CD8-positive, alpha-beta memory T cell (primary cell): ENCODE measurements at regions not wholly inside any gene's neighbourhood (a gene's known extent, or its start where the extent isn't known, plus 50 kb on each side); places are given as distances from the start of the nearest gene placed in this dataset.

ENCODE experiments used
- CTCF ChIA-PET: fragments of 350-600 bp; sonication (Branson Sonifier 250); formaldehyde crosslinking; loops from one replicate; lab custom pipeline; 2021; ENCODE audit warnings: antibody characterized with exemption; lab: Charles Lee
- POLR2A ChIA-PET: fragments of 350-600 bp; sonication (Branson Sonifier 250); formaldehyde crosslinking; loops from one replicate; lab custom pipeline; 2021; ENCODE audit warnings: antibody characterized with exemption; lab: Charles Lee
- DNase-seq, 5 donors: peaks; one replicate each; pipeline versions ENCODE4 v3.0.0 to v3.0.0-alpha.2; 2020 to 2022; ENCODE audit warnings: mixed read lengths in 1 of 5
- H3K27ac ChIP-seq: one replicate; pipeline ENCODE4 v1.7.0; 2013; ENCODE audit warnings: low read depth, mild to moderate bottlenecking, low read length, moderate library complexity
- H3K27me3 ChIP-seq: 2 replicates; pipeline ENCODE4 v1.7.0; 2013; ENCODE audit warnings: low read length, mild to moderate bottlenecking; ENCODE audit not compliant: insufficient read depth, poor library complexity, severe bottlenecking
- H3K36me3 ChIP-seq: 2 replicates; pipeline ENCODE4 v1.7.0; 2013; ENCODE audit warnings: mild to moderate bottlenecking, low read length, moderate library complexity; ENCODE audit not compliant: insufficient read depth
- H3K4me1 ChIP-seq: 2 replicates; pipeline ENCODE4 v1.7.0; 2013; ENCODE audit warnings: mild to moderate bottlenecking, low read length, moderate library complexity; ENCODE audit not compliant: insufficient read depth
- H3K4me3 ChIP-seq: 2 replicates; pipeline ENCODE4 v1.7.0; 2013; ENCODE audit warnings: mild to moderate bottlenecking, low read length
- H3K9me3 ChIP-seq: 2 replicates; pipeline ENCODE4 v1.7.0; 2013; ENCODE audit warnings: mild to moderate bottlenecking, low read length
- H3K27ac Mint-ChIP-seq, 8 donors: one replicate each; pipeline ENCODE4 v1.8.0; 2020 to 2021; ENCODE audit warnings: mixed read lengths in 8 of 8, mild to moderate bottlenecking in 6 of 8, inconsistent platforms in 3 of 8, moderate library complexity in 3 of 8
- H3K27me3 Mint-ChIP-seq, 2 donors: one replicate each; pipeline ENCODE4 v1.8.0; 2020 to 2021; ENCODE audit warnings: mixed read lengths in 2 of 2, mild to moderate bottlenecking in 1 of 2, moderate library complexity in 1 of 2
- H3K36me3 Mint-ChIP-seq, 3 donors: one replicate each; pipeline ENCODE4 v1.8.0; 2020 to 2021; ENCODE audit warnings: mixed read lengths in 3 of 3, inconsistent platforms in 1 of 3, mild to moderate bottlenecking in 1 of 3
- H3K4me1 Mint-ChIP-seq, 3 donors: one replicate each; pipeline ENCODE4 v1.8.0; 2020 to 2021; ENCODE audit warnings: mixed read lengths in 3 of 3, inconsistent platforms in 1 of 3, mild to moderate bottlenecking in 1 of 3
- H3K4me3 Mint-ChIP-seq, 7 donors: one replicate each; pipeline ENCODE4 v1.8.0; 2020 to 2021; ENCODE audit warnings: mixed read lengths in 7 of 7, mild to moderate bottlenecking in 6 of 7, moderate library complexity in 4 of 7, inconsistent platforms in 2 of 7
- H3K9me3 Mint-ChIP-seq, 5 donors: one replicate each; pipeline ENCODE4 v1.8.0; 2020 to 2022; ENCODE audit warnings: mixed read lengths in 5 of 5, mild to moderate bottlenecking in 3 of 5, moderate library complexity in 2 of 5, inconsistent platforms in 1 of 5

- CTCF ChIA-PET, result no interaction called here
- Histone ChIP-seq H3K9me3 (no peaks in the 10 kb centered on the region), H3K27ac (no peak overlapping the region), H3K4me3 (no peak overlapping the region), H3K27me3 (no peaks in the 10 kb centered on the region), H3K36me3 (no peaks in the 10 kb centered on the region), H3K4me1 (no peaks in the 10 kb centered on the region)
- Mint-ChIP-seq H3K4me1 (no peaks in the 10 kb centered on the region), H3K27ac (no peak overlapping the region), H3K27me3 (peaks cover 3 to 6% of the 10 kb centered on the region in 2 donors), H3K4me3 (no peak overlapping the region), H3K36me3 (peaks cover 0 to 3% (median 0%) of the 10 kb centered on the region in 3 donors), H3K9me3 (peaks cover 0 to 7% (median 2%) of the 10 kb centered on the region in 5 donors)
- POLR2A ChIA-PET, result no interaction called here
- no peak for DNase-seq
These were observed 138.8 kb upstream of the MAP1LC3B2 start for GRCh38 chr12:116420227-116420880.

DNA sequence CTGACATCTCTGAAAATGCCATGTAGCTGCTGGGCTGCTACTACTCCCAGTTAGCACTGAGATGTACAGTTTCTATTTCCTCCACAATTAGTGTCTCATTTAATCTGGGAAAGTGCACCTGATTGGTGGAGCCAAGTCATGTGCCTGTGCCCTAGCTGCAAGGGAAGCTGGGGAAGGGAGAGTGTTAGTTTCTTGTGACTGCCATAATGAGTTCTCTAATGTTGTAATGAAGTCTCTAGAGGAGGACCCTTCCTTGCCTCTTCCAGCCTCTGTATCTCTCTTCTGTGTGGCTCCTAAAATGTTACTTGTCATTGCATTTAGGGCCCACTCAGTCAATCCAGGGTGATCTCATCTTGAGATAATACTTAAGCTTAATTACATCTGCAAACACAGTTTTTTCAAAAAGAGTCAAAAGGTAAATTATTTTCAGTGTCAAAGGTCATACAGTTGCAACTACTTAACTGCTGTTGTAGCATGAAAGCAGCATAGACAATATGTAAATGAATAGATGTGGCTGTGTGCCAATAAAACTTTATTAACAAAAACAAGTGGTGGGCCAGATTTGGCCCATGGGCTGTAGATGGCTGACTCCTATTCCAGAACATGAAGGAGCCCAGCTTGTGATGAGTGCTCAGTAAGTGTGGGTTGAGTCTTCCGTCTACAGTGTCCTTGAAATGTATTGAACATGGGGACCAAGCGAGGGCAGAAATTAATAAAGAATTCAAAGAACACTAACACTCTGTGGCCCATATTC lies 137.2 kb upstream of the MAP1LC3B2 start:
- H3K27me3 Mint-ChIP-seq, result peaks cover 3 to 6% of the 10 kb centered on the region in 2 donors
- DNase-seq, result no peak
- no peaks in the 10 kb centered on the region for H3K36me3 ChIP-seq
- H3K4me1 Mint-ChIP-seq, result no peaks in the 10 kb centered on the region
- no peaks in the 10 kb centered on the region for H3K4me1 ChIP-seq
- H3K27ac Mint-ChIP-seq, result no peak overlapping the region
- CTCF ChIA-PET, result no interaction called here
- peaks cover 0 to 3% (median 0%) of the 10 kb centered on the region in 3 donors for H3K36me3 Mint-ChIP-seq
- H3K9me3 ChIP-seq, result no peaks in the 10 kb centered on the region
- no peaks in the 10 kb centered on the region for H3K27me3 ChIP-seq
- POLR2A ChIA-PET, result no interaction called here
- peaks cover 0 to 7% (median 2%) of the 10 kb centered on the region in 5 donors for H3K9me3 Mint-ChIP-seq
- H3K27ac ChIP-seq, result no peak overlapping the region
- H3K4me3 Mint-ChIP-seq, result no peak overlapping the region
- H3K4me3 ChIP-seq, result no peak overlapping the region

DNA sequence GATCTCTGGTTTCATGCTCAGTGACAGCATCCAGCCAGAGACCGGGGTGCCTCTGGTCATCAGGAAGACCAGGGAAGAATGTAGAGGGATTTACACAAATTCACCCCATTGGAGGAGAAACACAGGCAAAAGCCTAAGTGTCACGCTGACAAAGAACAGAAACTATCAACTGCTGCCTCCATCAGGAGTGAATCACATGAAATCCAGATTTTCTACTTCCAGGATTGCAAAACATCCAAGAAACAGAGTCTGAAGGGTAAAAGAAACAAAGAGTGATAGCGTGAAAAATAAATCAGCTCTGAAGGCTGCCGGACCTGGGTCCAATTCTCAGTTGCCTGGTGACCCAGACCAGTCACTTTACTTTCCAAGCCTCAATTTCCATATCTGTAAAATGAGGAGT lies 136.1 kb upstream of the MAP1LC3B2 start:
- H3K27ac ChIP-seq, result no peak overlapping the region
- H3K9me3 Mint-ChIP-seq, result peaks cover 0 to 7% (median 2%) of the 10 kb centered on the region in 5 donors
- peaks cover 3 to 10% of the 10 kb centered on the region in 2 donors for H3K27me3 Mint-ChIP-seq
- no peak overlapping the region for H3K4me3 Mint-ChIP-seq
- H3K36me3 ChIP-seq, result no peaks in the 10 kb centered on the region
- H3K4me3 ChIP-seq, result no peak overlapping the region
- POLR2A ChIA-PET, result no interaction called here
- H3K4me1 ChIP-seq, result no peaks in the 10 kb centered on the region
- no peak for DNase-seq
- no peak overlapping the region for H3K27ac Mint-ChIP-seq
- peaks cover 0 to 3% (median 0%) of the 10 kb centered on the region in 3 donors for H3K36me3 Mint-ChIP-seq
- H3K27me3 ChIP-seq, result no peaks in the 10 kb centered on the region
- CTCF ChIA-PET, result no interaction called here
- no peaks in the 10 kb centered on the region for H3K9me3 ChIP-seq
- no peaks in the 10 kb centered on the region for H3K4me1 Mint-ChIP-seq

- Histone ChIP-seq H3K27ac (no peak overlapping the region), H3K36me3 (no peaks in the 10 kb centered on the region), H3K4me1 (no peaks in the 10 kb centered on the region), H3K27me3 (no peaks in the 10 kb centered on the region), H3K4me3 (no peak overlapping the region), H3K9me3 (no peaks in the 10 kb centered on the region)
- no peak overlapping the region for H3K4me3 Mint-ChIP-seq
- peaks cover 0 to 8% of the 10 kb centered on the region in 2 donors for H3K27me3 Mint-ChIP-seq
- no peak for DNase-seq
- no peaks in the 10 kb centered on the region for H3K4me1 Mint-ChIP-seq
- peaks cover 0 to 3% (median 0%) of the 10 kb centered on the region in 3 donors for H3K36me3 Mint-ChIP-seq
- CTCF ChIA-PET, result no interaction called here
- H3K27ac Mint-ChIP-seq, result peak overlapping the region in 1 of 8 donors; percentile 89
- H3K9me3 Mint-ChIP-seq, result peaks cover 0 to 7% (median 2%) of the 10 kb centered on the region in 5 donors
- POLR2A ChIA-PET, result no interaction called here
These were observed 133.7 kb upstream of the MAP1LC3B2 start for GRCh38 chr12:116425256-116426193.

DNA sequence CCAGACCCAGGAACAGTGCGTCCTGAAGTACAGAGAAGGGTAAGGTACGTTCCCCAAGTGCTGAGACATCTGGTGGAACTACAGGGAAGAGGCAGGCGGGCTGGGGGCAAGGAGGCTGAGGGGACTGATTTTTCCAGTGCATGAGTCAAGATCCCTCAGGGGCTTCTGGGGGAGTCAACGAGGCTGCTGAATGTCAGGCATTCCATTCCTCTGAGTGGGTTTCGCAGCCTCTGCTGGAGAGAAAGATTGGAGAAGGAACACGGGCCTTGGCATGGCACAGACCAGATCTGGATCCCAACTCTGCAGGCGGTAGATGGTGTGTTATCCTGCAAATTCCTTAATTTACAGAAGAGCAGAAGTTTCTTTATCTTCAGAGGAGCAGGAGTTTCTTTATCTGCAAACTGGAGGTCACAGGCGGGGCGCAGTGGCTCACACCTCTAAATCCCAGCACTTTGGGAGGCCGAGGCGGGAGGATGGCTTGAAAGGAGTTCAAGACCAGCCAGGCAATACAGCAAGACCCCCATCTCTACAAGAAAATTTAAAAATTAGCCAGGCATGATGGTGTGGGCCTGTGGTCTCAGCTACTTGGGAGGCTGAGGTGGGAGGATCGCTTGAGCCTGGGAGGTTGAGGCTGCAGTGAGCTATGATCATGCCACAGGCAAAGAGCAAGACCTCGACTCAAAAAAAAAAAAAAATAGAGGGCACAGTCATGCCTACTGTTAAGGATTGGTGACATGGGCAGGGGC lies 132.6 kb upstream of the MAP1LC3B2 start:
- Histone ChIP-seq H3K4me1 (no peaks in the 10 kb centered on the region), H3K4me3 (no peak overlapping the region), H3K36me3 (no peaks in the 10 kb centered on the region), H3K27me3 (no peaks in the 10 kb centered on the region), H3K9me3 (no peaks in the 10 kb centered on the region), H3K27ac (no peak overlapping the region)
- peaks cover 0 to 3% (median 0%) of the 10 kb centered on the region in 3 donors for H3K36me3 Mint-ChIP-seq
- DNase-seq, result no peak
- H3K27ac Mint-ChIP-seq, result peak overlapping the region in 1 of 8 donors; percentile 89
- ChIA-PET POLR2A (no interaction called here), CTCF (no interaction called here)
- H3K4me3 Mint-ChIP-seq, result no peak overlapping the region
- peaks cover 0 to 8% (median 2%) of the 10 kb centered on the region in 5 donors for H3K9me3 Mint-ChIP-seq
- H3K27me3 Mint-ChIP-seq, result peaks cover 0 to 8% of the 10 kb centered on the region in 2 donors
- no peaks in the 10 kb centered on the region for H3K4me1 Mint-ChIP-seq

- no peak overlapping the region for H3K4me3 ChIP-seq
- peaks cover 0 to 10% of the 10 kb centered on the region in 2 donors for H3K27me3 Mint-ChIP-seq
- H3K9me3 Mint-ChIP-seq, result peaks cover 0 to 3% (median 0%) of the 10 kb centered on the region in 5 donors
- H3K36me3 Mint-ChIP-seq, result no peaks in the 10 kb centered on the region
- no peak for DNase-seq
- no peaks in the 10 kb centered on the region for H3K4me1 Mint-ChIP-seq
- ChIA-PET POLR2A (no interaction called here), CTCF (no interaction called here)
- H3K36me3 ChIP-seq, result no peaks in the 10 kb centered on the region
- no peak overlapping the region for H3K27ac ChIP-seq
- H3K27ac Mint-ChIP-seq, result no peak overlapping the region
- no peaks in the 10 kb centered on the region for H3K4me1 ChIP-seq
- no peak overlapping the region for H3K4me3 Mint-ChIP-seq
- no peaks in the 10 kb centered on the region for H3K27me3 ChIP-seq
- no peaks in the 10 kb centered on the region for H3K9me3 ChIP-seq
These were observed 131.8 kb upstream of the MAP1LC3B2 start for GRCh38 chr12:116427200-116427930.

DNA sequence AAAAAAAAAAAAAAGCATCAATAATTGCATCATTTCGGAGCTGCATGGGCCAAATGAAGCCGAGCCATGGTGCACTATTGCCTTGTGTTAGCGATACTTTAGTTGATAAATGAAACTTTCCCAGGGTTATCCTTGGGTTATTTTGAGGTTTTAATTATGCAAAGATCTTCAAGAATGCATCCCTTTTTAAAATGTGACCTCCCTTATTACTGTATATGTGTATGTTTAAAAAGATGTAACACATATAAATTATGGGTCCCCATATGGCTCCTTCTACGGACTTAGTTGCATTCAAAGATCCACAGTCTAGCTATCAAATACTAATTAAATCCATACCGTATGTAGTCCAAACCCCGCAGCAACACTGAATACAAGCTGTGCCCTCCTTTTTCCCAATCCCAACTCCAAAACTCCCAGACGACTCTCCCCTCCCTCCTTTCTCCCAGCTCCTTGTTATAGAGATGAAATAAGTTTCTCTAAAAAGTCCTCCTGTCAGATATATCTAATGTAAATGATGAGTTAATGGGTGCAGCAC lies 129.3 kb upstream of the MAP1LC3B2 start:
- Histone ChIP-seq H3K9me3 (no peaks in the 10 kb centered on the region), H3K36me3 (no peaks in the 10 kb centered on the region), H3K4me1 (no peaks in the 10 kb centered on the region), H3K4me3 (no peak overlapping the region), H3K27me3 (no peaks in the 10 kb centered on the region), H3K27ac (no peak overlapping the region)
- H3K27me3 Mint-ChIP-seq, result peaks cover 0 to 14% of the 10 kb centered on the region in 2 donors
- ChIA-PET POLR2A (no interaction called here), CTCF (no interaction called here)
- H3K4me1 Mint-ChIP-seq, result no peaks in the 10 kb centered on the region
- peak overlapping the region in 1 of 8 donors; percentile 22 for H3K27ac Mint-ChIP-seq
- H3K4me3 Mint-ChIP-seq, result no peak overlapping the region
- H3K36me3 Mint-ChIP-seq, result no peaks in the 10 kb centered on the region
- H3K9me3 Mint-ChIP-seq, result peaks cover 0 to 3% (median 0%) of the 10 kb centered on the region in 5 donors
- no peak for DNase-seq
